ENCODE measurements at regions not wholly inside any gene's neighbourhood (a gene's known extent, or its start where the extent isn't known, plus 50 kb on each side); places are given as distances from the start of the nearest gene placed in this dataset.

- Mint-ChIP-seq H3K27ac (no peak overlapping the region), H3K4me3 (no peak overlapping the region), H3K36me3 (ENCODE audit: low read depth) (peaks cover 7% of the 10 kb centered on the region; the same call in 1 of the 3 replicates), H3K4me1 (no peaks in the 10 kb centered on the region), H3K27me3 (ENCODE audit: insufficient read depth, low read depth, poor library complexity) (peaks cover 2% of the 10 kb centered on the region), H3K9me3 (peaks cover 12% of the 10 kb centered on the region; the same call in 2 of the 3 replicates)
- Histone ChIP-seq H3K36me3 (ENCODE audit: insufficient read depth) (no peaks in the 10 kb centered on the region), H2AFZ (no peak overlapping the region), H3K4me1 (ENCODE audit: insufficient read depth) (no peaks in the 10 kb centered on the region), H3K79me2 (replicated peaks; ENCODE audit: insufficient read depth) (no peaks in the 10 kb centered on the region), H3K27me3 (ENCODE audit: insufficient read depth) (no peaks in the 10 kb centered on the region), H3K4me3 (no peak overlapping the region), H3K4me2 (no peak overlapping the region), H3F3A (replicated peaks; ENCODE audit: low read depth) (no peaks in the 10 kb centered on the region), H4K20me1 (replicated peaks; ENCODE audit: insufficient read depth) (no peaks in the 10 kb centered on the region), H3K9me2 (ENCODE audit: insufficient read depth) (no peaks in the 10 kb centered on the region), H3K27ac (ENCODE audit: low read depth) (no peak overlapping the region)
- ATAC-seq (no peak), DNase-seq (ENCODE audit: low spot score) (no peak)
- no peak for TF ChIP-seq ZNF331 (CRISPR knock-in tag; IDR thresholded peaks at IDR 0.05; ENCODE audit: low read depth)
- TF ChIP-seq STAT1 (IDR thresholded peaks at IDR 0.05; ENCODE audit: unreplicated experiment): no peak
- TF ChIP-seq NANOG (IDR thresholded peaks at IDR 0.05; ENCODE audit: borderline replicate concordance): no peak
- TF ChIP-seq CREB1 (CRISPR knock-in tag; IDR thresholded peaks at IDR 0.05; ENCODE audit: low read depth): no peak
- TF ChIP-seq POLR2AphosphoS5 (IDR thresholded peaks at IDR 0.05; ENCODE audit: low read depth): no peak
- TF ChIP-seq, protein P1, sequence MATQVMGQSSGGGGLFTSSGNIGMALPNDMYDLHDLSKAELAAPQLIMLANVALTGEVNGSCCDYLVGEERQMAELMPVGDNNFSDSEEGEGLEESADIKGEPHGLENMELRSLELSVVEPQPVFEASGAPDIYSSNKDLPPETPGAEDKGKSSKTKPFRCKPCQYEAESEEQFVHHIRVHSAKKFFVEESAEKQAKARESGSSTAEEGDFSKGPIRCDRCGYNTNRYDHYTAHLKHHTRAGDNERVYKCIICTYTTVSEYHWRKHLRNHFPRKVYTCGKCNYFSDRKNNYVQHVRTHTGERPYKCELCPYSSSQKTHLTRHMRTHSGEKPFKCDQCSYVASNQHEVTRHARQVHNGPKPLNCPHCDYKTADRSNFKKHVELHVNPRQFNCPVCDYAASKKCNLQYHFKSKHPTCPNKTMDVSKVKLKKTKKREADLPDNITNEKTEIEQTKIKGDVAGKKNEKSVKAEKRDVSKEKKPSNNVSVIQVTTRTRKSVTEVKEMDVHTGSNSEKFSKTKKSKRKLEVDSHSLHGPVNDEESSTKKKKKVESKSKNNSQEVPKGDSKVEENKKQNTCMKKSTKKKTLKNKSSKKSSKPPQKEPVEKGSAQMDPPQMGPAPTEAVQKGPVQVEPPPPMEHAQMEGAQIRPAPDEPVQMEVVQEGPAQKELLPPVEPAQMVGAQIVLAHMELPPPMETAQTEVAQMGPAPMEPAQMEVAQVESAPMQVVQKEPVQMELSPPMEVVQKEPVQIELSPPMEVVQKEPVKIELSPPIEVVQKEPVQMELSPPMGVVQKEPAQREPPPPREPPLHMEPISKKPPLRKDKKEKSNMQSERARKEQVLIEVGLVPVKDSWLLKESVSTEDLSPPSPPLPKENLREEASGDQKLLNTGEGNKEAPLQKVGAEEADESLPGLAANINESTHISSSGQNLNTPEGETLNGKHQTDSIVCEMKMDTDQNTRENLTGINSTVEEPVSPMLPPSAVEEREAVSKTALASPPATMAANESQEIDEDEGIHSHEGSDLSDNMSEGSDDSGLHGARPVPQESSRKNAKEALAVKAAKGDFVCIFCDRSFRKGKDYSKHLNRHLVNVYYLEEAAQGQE (IDR thresholded peaks at IDR 0.05; ENCODE audit: unreplicated experiment): no peak
- TF ChIP-seq, protein P2, sequence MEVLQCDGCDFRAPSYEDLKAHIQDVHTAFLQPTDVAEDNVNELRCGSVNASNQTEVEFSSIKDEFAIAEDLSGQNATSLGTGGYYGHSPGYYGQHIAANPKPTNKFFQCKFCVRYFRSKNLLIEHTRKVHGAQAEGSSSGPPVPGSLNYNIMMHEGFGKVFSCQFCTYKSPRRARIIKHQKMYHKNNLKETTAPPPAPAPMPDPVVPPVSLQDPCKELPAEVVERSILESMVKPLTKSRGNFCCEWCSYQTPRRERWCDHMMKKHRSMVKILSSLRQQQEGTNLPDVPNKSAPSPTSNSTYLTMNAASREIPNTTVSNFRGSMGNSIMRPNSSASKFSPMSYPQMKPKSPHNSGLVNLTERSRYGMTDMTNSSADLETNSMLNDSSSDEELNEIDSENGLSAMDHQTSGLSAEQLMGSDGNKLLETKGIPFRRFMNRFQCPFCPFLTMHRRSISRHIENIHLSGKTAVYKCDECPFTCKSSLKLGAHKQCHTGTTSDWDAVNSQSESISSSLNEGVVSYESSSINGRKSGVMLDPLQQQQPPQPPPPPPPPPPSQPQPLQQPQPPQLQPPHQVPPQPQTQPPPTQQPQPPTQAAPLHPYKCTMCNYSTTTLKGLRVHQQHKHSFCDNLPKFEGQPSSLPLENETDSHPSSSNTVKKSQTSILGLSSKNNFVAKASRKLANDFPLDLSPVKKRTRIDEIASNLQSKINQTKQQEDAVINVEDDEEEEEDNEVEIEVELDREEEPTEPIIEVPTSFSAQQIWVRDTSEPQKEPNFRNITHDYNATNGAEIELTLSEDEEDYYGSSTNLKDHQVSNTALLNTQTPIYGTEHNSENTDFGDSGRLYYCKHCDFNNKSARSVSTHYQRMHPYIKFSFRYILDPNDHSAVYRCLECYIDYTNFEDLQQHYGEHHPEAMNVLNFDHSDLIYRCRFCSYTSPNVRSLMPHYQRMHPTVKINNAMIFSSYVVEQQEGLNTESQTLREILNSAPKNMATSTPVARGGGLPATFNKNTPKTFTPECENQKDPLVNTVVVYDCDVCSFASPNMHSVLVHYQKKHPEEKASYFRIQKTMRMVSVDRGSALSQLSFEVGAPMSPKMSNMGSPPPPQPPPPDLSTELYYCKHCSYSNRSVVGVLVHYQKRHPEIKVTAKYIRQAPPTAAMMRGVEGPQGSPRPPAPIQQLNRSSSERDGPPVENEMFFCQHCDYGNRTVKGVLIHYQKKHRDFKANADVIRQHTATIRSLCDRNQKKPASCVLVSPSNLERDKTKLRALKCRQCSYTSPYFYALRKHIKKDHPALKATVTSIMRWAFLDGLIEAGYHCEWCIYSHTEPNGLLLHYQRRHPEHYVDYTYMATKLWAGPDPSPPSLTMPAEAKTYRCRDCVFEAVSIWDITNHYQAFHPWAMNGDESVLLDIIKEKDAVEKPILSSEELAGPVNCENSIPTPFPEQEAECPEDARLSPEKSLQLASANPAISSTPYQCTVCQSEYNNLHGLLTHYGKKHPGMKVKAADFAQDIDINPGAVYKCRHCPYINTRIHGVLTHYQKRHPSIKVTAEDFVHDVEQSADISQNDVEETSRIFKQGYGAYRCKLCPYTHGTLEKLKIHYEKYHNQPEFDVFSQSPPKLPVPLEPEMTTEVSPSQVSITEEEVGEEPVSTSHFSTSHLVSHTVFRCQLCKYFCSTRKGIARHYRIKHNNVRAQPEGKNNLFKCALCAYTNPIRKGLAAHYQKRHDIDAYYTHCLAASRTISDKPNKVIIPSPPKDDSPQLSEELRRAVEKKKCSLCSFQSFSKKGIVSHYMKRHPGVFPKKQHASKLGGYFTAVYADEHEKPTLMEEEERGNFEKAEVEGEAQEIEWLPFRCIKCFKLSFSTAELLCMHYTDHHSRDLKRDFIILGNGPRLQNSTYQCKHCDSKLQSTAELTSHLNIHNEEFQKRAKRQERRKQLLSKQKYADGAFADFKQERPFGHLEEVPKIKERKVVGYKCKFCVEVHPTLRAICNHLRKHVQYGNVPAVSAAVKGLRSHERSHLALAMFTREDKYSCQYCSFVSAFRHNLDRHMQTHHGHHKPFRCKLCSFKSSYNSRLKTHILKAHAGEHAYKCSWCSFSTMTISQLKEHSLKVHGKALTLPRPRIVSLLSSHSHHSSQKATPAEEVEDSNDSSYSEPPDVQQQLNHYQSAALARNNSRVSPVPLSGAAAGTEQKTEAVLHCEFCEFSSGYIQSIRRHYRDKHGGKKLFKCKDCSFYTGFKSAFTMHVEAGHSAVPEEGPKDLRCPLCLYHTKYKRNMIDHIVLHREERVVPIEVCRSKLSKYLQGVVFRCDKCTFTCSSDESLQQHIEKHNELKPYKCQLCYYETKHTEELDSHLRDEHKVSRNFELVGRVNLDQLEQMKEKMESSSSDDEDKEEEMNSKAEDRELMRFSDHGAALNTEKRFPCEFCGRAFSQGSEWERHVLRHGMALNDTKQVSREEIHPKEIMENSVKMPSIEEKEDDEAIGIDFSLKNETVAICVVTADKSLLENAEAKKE (CRISPR knock-in tag; IDR thresholded peaks at IDR 0.05): no peak
- TF ChIP-seq, protein P3, sequence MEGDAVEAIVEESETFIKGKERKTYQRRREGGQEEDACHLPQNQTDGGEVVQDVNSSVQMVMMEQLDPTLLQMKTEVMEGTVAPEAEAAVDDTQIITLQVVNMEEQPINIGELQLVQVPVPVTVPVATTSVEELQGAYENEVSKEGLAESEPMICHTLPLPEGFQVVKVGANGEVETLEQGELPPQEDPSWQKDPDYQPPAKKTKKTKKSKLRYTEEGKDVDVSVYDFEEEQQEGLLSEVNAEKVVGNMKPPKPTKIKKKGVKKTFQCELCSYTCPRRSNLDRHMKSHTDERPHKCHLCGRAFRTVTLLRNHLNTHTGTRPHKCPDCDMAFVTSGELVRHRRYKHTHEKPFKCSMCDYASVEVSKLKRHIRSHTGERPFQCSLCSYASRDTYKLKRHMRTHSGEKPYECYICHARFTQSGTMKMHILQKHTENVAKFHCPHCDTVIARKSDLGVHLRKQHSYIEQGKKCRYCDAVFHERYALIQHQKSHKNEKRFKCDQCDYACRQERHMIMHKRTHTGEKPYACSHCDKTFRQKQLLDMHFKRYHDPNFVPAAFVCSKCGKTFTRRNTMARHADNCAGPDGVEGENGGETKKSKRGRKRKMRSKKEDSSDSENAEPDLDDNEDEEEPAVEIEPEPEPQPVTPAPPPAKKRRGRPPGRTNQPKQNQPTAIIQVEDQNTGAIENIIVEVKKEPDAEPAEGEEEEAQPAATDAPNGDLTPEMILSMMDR (conservative IDR thresholded peaks at IDR 0.05; ENCODE audit: low read depth in 2 of 2): no peak
- no peak for TF ChIP-seq EZH2phosphoT487 (IDR thresholded peaks at IDR 0.05; ENCODE audit: unreplicated experiment)
Measured at GRCh38 chr6:156205678-156206077, 571.5 kb upstream of the ARID1B start.

All from GM23338 (cell line).